ENCODE measurements at regions not wholly inside any gene's neighbourhood (a gene's known extent, or its start where the extent isn't known, plus 50 kb on each side); places are given as distances from the start of the nearest gene placed in this dataset.

DNA sequence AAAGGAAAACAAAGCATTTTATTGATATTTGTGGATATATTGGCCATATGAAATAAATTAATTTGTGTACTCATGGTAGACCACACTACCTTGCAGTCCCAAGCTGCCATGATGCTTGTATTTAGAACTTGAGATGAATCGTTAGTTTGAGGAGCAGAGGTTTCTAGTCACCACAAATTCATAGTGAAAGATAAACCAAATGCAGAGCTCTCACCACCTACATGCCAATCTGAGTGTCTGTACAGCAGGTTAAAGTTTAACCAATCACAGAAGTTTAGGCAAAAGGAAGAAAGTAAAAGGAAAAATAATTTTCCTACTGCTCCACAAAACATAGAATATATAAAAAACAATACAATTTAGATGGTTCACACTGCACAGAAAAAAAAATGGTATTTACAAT lies 163.6 kb upstream of the FTMT start:
- DNase-seq: no peak

GRCh38 chr5:121688781-121689180 lies 162.9 kb upstream of the FTMT start:
- no peak for DNase-seq

- DNase-seq: no peak
Measured at GRCh38 chr5:121691478-121691877, 160.2 kb upstream of the FTMT start.

GRCh38 chr5:121692158-121692557 lies 159.5 kb upstream of the FTMT start:
- DNase-seq: no peak

DNA sequence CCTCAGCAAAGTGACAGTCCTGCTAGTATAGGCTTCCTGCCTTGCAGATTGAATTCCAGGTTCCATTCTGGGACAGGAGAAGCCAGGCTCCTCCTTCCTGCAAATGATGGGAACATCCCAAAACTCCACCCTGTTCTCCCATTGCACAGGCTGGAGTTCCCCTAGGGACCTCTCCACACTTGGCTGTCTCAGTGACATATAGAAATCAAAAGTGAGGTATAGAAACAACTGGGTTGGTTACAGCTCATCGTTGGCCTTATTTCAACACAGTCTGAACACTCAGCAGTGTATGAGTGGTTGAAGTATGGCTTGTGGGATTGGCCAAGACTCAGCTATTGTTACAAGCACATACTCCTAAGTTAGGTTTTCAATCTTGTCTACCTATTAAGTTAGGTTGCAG lies 157.8 kb upstream of the FTMT start:
- DNase-seq: peak; percentile 1 to 26 (median 1)

- DNase-seq: no peak
Measured at GRCh38 chr5:121695307-121695706, 156.4 kb upstream of the FTMT start.

DNA sequence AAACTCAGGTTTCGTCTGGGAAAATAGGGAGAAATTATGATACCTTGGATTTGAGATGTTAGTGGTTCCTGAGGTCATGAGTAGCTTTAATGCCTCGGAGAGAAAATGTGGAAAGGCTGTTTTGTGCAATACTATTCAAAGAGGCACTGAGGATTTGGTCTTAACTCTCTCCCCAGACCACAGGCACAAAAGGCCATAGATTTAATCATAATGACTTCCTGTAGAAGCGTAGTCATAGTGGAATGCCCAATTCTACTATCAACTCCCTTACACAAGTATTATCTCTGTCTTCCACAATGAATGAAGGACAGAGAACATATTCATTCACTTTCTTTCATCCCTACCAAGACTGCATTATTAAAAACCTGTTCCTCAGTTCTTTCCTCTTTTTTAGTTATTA lies 153.0 kb upstream of the FTMT start:
- DNase-seq: no peak

DNA sequence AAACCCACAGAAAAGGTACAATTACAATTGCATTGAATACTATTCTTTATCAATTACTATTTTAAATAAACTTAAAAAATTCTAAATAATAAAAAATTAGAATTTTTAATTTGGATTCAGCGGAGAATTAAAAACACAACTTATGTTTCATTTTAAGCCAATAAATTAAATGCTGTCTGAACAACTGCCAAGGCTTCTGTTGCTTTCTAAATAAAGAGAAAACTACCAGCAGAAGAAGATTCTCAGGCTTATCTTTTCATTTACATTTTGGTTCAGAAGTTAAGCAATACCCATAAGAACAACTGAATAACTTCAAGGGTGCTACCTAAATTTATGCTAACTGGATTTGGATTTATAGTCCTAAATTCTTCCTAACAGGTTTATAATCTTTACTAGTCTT lies 150.0 kb upstream of the FTMT start:
- DNase-seq: no peak

- DNase-seq: no peak
Measured at GRCh38 chr5:121702682-121703081, 149.0 kb upstream of the FTMT start.

GRCh38 chr5:121704291-121704690 lies 147.4 kb upstream of the FTMT start:
- DNase-seq: no peak

DNA sequence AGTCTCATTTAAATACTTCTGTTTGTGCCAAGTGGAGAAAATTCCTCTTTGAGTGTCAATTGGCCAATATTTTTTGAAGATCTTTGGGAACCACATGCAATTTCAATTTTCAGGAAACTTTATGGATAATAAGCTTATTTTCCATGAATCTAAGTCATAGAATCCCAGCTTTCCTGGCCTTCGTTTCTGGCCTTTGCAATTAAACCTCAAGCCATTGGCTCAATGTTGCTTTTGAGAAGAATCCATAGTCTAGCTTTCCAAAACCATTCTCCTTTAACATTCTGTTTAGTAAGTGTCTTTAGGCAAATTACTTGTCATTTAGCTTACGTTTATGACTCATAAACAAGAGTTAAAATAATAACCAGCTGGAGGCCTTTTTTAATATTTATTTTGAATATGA lies 145.0 kb upstream of the FTMT start:
- DNase-seq: no peak

- no peak for DNase-seq
Measured at GRCh38 chr5:121707178-121707577, 144.5 kb upstream of the FTMT start.

- no peak for DNase-seq
Measured at GRCh38 chr5:121711416-121711815, 140.3 kb upstream of the FTMT start.

GRCh38 chr5:121719255-121719654 lies 132.4 kb upstream of the FTMT start:
- no peak for DNase-seq

DNA sequence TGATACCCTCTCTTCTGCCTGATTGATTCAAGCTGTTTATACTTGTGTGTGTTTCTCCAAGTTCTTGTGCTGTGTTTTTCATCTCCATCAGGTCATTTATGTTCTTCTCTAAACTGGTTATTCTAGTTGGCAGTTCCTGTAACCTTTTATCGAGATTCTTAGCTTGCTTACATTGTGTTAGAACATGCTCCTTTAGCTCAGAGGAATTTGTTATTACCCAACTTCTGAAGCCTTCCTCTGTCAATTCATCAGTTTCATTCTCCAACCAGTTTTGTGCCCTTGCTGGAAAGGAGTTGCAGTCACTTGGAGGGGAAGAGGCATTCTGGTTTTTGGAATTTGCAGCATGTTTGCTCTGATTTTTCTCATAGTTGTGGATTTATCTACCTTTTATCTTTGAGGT lies 126.2 kb upstream of the FTMT start:
- no peak for DNase-seq

DNA sequence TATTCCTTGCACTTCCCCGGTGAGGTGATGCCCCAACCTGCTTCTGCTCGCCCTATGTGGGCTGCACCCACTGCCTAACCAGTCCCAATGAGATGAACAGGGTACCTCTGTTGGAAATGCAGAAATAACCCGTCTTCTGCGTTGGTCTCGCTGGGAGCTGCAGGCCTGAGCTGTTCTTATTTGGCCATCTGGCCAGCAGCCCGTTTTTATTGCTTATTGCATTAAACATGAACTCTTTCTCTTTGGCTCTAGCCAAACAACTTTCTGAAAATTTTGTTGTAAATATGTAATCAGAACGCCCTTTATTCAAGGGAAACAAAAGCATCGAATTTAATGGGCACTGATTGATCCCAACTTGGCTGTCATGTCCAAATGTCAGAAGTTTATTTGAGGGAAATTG lies 124.7 kb upstream of the FTMT start:
- no peak for DNase-seq

- no peak for DNase-seq
Measured at GRCh38 chr5:121731377-121731776, 120.3 kb upstream of the FTMT start.

DNA sequence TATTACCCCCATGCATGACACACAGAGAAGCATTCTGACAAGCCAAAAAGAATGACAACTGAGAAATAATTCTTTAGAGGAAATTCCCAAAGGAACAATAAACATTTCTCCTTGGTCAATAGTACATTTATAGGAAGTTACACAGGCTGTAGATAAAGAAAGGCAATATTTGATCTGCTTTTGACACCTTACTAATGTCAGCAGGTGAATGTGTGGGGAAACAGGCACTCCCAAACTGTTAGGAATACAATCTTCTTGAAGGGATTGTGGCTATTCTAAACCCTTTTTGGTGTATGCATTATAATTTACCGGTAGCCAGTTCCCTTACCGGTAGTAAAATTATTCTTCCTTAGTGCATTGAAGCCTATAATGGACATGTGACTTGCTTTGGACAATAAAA lies 116.1 kb upstream of the FTMT start:
- no peak for DNase-seq

GRCh38 chr5:121737120-121737519 lies 114.6 kb upstream of the FTMT start:
- no peak for DNase-seq

DNA sequence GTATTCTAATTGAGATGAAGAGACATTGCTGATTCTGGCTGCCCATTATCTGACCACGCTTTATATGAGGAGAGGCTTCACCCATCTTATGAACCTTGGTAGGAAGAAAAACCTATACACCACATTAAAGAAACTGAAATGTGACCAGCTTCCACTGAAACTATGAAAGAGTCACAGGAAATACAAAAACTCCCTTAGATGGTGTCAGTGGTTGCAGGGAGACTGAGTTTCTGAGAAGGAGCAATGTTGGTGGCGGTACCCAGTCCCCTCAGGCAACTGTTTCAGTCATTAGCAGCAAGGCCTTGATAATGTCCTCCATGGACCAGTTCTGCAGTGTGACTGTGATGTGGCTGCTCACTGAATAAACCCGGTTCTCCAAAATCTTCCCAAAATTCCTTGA lies 110.5 kb upstream of the FTMT start:
- no peak for DNase-seq

GRCh38 chr5:121744577-121744976 lies 107.1 kb upstream of the FTMT start:
- no peak for DNase-seq

DNA sequence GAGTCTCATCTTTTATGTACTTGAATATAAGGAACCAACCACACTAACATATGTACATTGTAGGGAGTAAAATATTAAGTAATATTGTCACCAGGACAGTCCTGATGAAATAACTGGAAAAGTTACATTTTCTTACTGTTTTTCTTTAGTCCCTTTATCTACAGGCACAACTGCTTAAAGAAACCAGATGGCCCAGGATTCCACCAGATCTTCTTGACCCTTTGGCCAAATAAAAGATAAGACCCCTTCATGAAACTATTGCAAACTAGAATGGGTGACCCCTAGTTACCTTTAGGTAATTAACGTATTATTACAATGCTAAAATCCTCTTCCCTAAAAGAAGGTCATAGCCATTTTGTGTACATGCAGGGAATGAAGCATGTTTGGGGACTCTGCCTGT lies 106.3 kb upstream of the FTMT start:
- no peak for DNase-seq

- DNase-seq: no peak
Measured at GRCh38 chr5:121746763-121747162, 104.9 kb upstream of the FTMT start.

DNA sequence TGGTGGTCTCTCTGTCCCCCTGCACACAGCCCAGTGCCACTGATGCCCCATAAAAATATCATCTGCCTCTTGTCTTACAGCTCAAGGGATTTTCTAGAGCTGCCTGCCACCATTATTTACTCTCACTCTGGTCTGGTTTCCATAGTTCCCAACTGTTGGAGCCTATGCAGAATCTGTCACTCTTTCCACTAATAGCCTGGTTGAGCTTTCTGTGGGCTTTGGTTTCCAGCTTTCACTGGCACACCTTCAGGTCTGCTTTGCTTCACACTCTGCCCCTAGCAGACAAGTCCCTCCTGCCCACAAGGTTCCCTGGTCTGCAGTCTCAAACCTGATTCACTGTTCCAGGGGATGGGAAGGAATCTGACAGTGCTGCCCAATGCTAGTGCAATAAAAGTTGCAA lies 103.0 kb upstream of the FTMT start:
- DNase-seq: no peak

- DNase-seq: no peak
Measured at GRCh38 chr5:121752149-121752548, 99.5 kb upstream of the FTMT start.

DNA sequence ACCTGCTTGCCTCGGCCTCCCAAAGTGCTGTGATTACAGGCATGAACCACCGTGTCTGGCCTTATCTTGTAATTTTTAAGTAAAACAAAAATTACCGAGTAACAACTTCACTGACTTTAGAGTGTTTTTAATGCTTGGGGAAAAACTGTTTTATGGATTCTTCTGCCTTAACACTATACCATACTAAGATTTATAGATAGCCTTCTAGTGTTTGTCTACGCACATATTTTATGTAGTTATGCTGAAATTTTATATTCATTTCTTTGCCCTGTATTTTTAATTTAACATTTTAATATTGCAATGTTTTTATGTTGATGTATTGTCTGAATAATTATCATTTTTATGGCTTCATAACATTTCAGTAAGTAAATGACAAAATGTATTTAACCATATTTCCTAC lies 96.4 kb upstream of the FTMT start:
- DNase-seq: no peak
